ENCODE measurements at regions not wholly inside any gene's neighbourhood (a gene's known extent, or its start where the extent isn't known, plus 50 kb on each side); places are given as distances from the start of the nearest gene placed in this dataset.

- H3K79me2 ChIP-seq: no peaks in the 10 kb centered on the region
- no peak overlapping the region for H3K4me3 ChIP-seq (ENCODE audit: low read depth, low read length)
- H3K4me2 ChIP-seq (ENCODE audit: low read length): no peak overlapping the region
Measured at GRCh38 chrX:10062980-10063379, 93.8 kb upstream of the CLCN4 start.

GRCh38 chrX:10064736-10065135 lies 92.0 kb upstream of the CLCN4 start:
- no peaks in the 10 kb centered on the region for H3K9me3 ChIP-seq (ENCODE audit: control insufficient read depth, low read length)
- H3K4me2 ChIP-seq (ENCODE audit: low read length): no peak overlapping the region
- H3K4me3 ChIP-seq (ENCODE audit: low read depth, low read length): no peak overlapping the region
- H3K9ac ChIP-seq: no peak overlapping the region
- H2AFZ ChIP-seq: no peak overlapping the region
- no peaks in the 10 kb centered on the region for H3K36me3 ChIP-seq (ENCODE audit: control insufficient read depth, insufficient read depth, low read length)
- peaks cover 7% of the 10 kb centered on the region for H3K4me1 ChIP-seq
- no peak overlapping the region for H3K27ac ChIP-seq
- TF ChIP-seq, protein P1, sequence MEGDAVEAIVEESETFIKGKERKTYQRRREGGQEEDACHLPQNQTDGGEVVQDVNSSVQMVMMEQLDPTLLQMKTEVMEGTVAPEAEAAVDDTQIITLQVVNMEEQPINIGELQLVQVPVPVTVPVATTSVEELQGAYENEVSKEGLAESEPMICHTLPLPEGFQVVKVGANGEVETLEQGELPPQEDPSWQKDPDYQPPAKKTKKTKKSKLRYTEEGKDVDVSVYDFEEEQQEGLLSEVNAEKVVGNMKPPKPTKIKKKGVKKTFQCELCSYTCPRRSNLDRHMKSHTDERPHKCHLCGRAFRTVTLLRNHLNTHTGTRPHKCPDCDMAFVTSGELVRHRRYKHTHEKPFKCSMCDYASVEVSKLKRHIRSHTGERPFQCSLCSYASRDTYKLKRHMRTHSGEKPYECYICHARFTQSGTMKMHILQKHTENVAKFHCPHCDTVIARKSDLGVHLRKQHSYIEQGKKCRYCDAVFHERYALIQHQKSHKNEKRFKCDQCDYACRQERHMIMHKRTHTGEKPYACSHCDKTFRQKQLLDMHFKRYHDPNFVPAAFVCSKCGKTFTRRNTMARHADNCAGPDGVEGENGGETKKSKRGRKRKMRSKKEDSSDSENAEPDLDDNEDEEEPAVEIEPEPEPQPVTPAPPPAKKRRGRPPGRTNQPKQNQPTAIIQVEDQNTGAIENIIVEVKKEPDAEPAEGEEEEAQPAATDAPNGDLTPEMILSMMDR (IDR thresholded peaks at IDR 0.05): no peak
- H3K79me2 ChIP-seq: no peaks in the 10 kb centered on the region
- H3K27me3 ChIP-seq (ENCODE audit: control insufficient read depth, insufficient read depth, low read length): no peaks in the 10 kb centered on the region

More at GRCh38 chrX:10062980-10063379, 93.8 kb upstream of the CLCN4 start:
- H2AFZ ChIP-seq: no peak overlapping the region
- no peak overlapping the region for H3K27ac ChIP-seq
- H3K4me1 ChIP-seq: no peaks in the 10 kb centered on the region
- no peaks in the 10 kb centered on the region for H3K36me3 ChIP-seq (ENCODE audit: control insufficient read depth, insufficient read depth, low read length)
- H3K9ac ChIP-seq: no peak overlapping the region
- TF ChIP-seq, protein P1 (IDR thresholded peaks at IDR 0.05): no peak
- H3K27me3 ChIP-seq (ENCODE audit: control insufficient read depth, insufficient read depth, low read length): no peaks in the 10 kb centered on the region
- no peaks in the 10 kb centered on the region for H3K9me3 ChIP-seq (ENCODE audit: control insufficient read depth, low read length)

- Histone ChIP-seq H3K36me3 (ENCODE audit: control insufficient read depth, insufficient read depth, low read length) (no peaks in the 10 kb centered on the region), H3K9ac (no peak overlapping the region), H3K4me3 (ENCODE audit: low read depth, low read length) (no peak overlapping the region), H3K27ac (no peak overlapping the region), H3K27me3 (ENCODE audit: control insufficient read depth, insufficient read depth, low read length) (no peaks in the 10 kb centered on the region), H3K4me2 (ENCODE audit: low read length) (no peak overlapping the region), H3K79me2 (no peaks in the 10 kb centered on the region), H2AFZ (no peak overlapping the region), H3K4me1 (peaks cover 9% of the 10 kb centered on the region), H3K9me3 (ENCODE audit: control insufficient read depth, low read length) (no peaks in the 10 kb centered on the region)
- TF ChIP-seq, protein P1 (IDR thresholded peaks at IDR 0.05): no peak
Measured at GRCh38 chrX:10070714-10071436, 85.9 kb upstream of the CLCN4 start.

DNA sequence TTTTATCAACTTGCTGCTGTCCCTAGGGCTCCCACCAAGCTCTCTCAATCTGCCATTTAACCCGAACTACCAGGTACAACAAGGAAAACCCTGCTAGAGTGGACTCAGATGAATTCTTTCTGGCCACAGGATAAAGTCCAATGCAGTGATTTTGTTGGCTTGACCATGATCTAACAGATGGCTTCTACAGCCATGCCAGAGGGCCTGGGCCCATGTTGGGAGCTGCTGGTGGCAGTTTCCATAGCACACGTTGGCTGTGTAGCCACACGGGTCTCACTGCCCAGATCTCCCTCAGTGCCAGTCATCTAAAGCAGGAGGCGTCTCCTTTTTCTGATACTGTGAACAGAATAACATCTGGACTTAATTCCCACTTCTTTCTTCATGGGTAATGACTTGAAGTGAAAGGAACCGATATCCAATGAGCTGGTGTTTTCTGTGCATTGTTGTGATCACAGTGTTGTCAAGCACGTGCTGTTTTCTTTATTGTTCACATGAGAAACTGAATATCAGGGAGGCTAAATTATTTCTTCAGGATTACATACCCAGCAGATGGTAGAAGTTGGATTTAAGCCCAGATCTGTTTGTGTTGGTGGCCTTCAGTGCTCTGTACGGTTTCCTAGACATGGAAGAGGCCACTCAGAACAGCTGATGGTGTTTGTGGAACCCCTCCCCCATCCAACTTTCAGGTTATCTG lies 85.2 kb upstream of the CLCN4 start:
- H3K9ac ChIP-seq: no peak overlapping the region
- no peaks in the 10 kb centered on the region for H3K36me3 ChIP-seq (ENCODE audit: control insufficient read depth, insufficient read depth, low read length)
- H3K4me2 ChIP-seq (ENCODE audit: low read length): no peak overlapping the region
- TF ChIP-seq, protein P1 (IDR thresholded peaks at IDR 0.05): no peak
- H3K79me2 ChIP-seq: no peaks in the 10 kb centered on the region
- no peak overlapping the region for H2AFZ ChIP-seq
- H3K4me1 ChIP-seq: peaks cover 9% of the 10 kb centered on the region
- no peak overlapping the region for H3K4me3 ChIP-seq (ENCODE audit: low read depth, low read length)
- H3K27ac ChIP-seq: no peak overlapping the region
- no peaks in the 10 kb centered on the region for H3K27me3 ChIP-seq (ENCODE audit: control insufficient read depth, insufficient read depth, low read length)
- H3K9me3 ChIP-seq (ENCODE audit: control insufficient read depth, low read length): no peaks in the 10 kb centered on the region
